ENCODE measurements at regions not wholly inside any gene's neighbourhood (a gene's known extent, or its start where the extent isn't known, plus 50 kb on each side); places are given as distances from the start of the nearest gene placed in this dataset.

GRCh38 chr5:40134883-40135520, 544.7 kb upstream of the PTGER4 start:
- TF ChIP-seq, protein P1, sequence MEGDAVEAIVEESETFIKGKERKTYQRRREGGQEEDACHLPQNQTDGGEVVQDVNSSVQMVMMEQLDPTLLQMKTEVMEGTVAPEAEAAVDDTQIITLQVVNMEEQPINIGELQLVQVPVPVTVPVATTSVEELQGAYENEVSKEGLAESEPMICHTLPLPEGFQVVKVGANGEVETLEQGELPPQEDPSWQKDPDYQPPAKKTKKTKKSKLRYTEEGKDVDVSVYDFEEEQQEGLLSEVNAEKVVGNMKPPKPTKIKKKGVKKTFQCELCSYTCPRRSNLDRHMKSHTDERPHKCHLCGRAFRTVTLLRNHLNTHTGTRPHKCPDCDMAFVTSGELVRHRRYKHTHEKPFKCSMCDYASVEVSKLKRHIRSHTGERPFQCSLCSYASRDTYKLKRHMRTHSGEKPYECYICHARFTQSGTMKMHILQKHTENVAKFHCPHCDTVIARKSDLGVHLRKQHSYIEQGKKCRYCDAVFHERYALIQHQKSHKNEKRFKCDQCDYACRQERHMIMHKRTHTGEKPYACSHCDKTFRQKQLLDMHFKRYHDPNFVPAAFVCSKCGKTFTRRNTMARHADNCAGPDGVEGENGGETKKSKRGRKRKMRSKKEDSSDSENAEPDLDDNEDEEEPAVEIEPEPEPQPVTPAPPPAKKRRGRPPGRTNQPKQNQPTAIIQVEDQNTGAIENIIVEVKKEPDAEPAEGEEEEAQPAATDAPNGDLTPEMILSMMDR (IDR thresholded peaks at IDR 0.05; ENCODE audit: low read depth, low read length): no peak
- no peak for TF ChIP-seq EZH2phosphoT487 (IDR thresholded peaks at IDR 0.05; ENCODE audit: low read depth)

Data from OCI-LY3 (cell line).